DOHH2 (cell line): ENCODE measurements at regions not wholly inside any gene's neighbourhood (a gene's known extent, or its start where the extent isn't known, plus 50 kb on each side); places are given as distances from the start of the nearest gene placed in this dataset.

Experiments
- H3F3A ChIP-seq: fragments of 200-600 bp; sonication (generic), shearing (Covaris generic); 2 replicates; pipeline ENCODE4 v1.6.0; 2016; ENCODE audit warnings: antibody characterized with exemption, mild to moderate bottlenecking; ENCODE audit not compliant: control insufficient read depth, insufficient read depth
- H3K27ac ChIP-seq: fragments of 200-600 bp; sonication (generic); 2 replicates; pipeline ENCODE4 v1.5.1; 2014; ENCODE audit warnings: low read depth, mild to moderate bottlenecking, low read length, moderate library complexity
- H3K27me3 ChIP-seq: fragments of 200-600 bp; sonication (generic); 2 replicates; pipeline ENCODE4 v1.6.1; 2014; ENCODE audit warnings: mild to moderate bottlenecking, low read length, mixed read lengths; ENCODE audit not compliant: control insufficient read depth
- H3K36me3 ChIP-seq: fragments of 200-600 bp; sonication (generic); 2 replicates; pipeline ENCODE4 v1.6.1; 2014; ENCODE audit warnings: mild to moderate bottlenecking, low read length, moderate library complexity, mixed read lengths; ENCODE audit not compliant: control insufficient read depth
- H3K4me1 ChIP-seq: fragments of 200-600 bp; sonication (generic); 2 replicates; pipeline ENCODE4 v1.6.1; 2014; ENCODE audit warnings: mild to moderate bottlenecking, low read length, mixed read lengths; ENCODE audit not compliant: control insufficient read depth
- H3K4me2 ChIP-seq: fragments of 200-600 bp; sonication (generic); 2 replicates; pipeline ENCODE4 v1.6.0; 2014; ENCODE audit warnings: mild to moderate bottlenecking, low read length, moderate library complexity
- H3K4me3 ChIP-seq: fragments of 200-600 bp; sonication (generic); 2 replicates; pipeline ENCODE4 v1.5.1; 2014; ENCODE audit warnings: mild to moderate bottlenecking, low read length, mixed read lengths
- H3K79me2 ChIP-seq: fragments of 200-600 bp; sonication (generic); 2 replicates; pipeline ENCODE4 v1.6.1; 2014; ENCODE audit warnings: mild to moderate bottlenecking, low read length, mixed read lengths; ENCODE audit not compliant: control insufficient read depth
- H3K9me2 ChIP-seq: fragments of 200-600 bp; sonication (generic); replicated peaks from 2 replicates; pipeline ENCODE4 v1.6.1; 2014; ENCODE audit warnings: mild to moderate bottlenecking, low read length, mixed read lengths; ENCODE audit not compliant: control insufficient read depth
- H3K9me3 ChIP-seq: fragments of 200-600 bp; sonication (generic); 2 replicates; pipeline ENCODE4 v1.6.1; 2014; ENCODE audit warnings: antibody characterized with exemption, low read length, mixed read lengths; ENCODE audit not compliant: control insufficient read depth, insufficient read depth
- H4K20me1 ChIP-seq: fragments of 200-600 bp; sonication (generic); 2 replicates; pipeline ENCODE4 v1.6.0; 2014; ENCODE audit warnings: low read depth, mild to moderate bottlenecking, antibody characterized with exemption, low read length, moderate library complexity; ENCODE audit not compliant: control insufficient read depth, insufficient read depth
- EZH2phosphoT487 ChIP-seq: fragments of 200-600 bp; sonication (generic); IDR thresholded peaks from 2 replicates; pipeline ENCODE4 v1.6.1; 2017; ENCODE audit warnings: borderline replicate concordance, mild to moderate bottlenecking, antibody characterized with exemption, low read length, moderate library complexity, mixed read lengths
- TF ChIP-seq, protein P1 (sequence below): fragments of 200-600 bp; sonication (generic); IDR thresholded peaks from one replicate; pipeline ENCODE4 v1.5.1; 2014; ENCODE audit warnings: antibody characterized with exemption, mild to moderate bottlenecking, low read depth, low read length; ENCODE audit not compliant: poor library complexity, severe bottlenecking

DNA sequence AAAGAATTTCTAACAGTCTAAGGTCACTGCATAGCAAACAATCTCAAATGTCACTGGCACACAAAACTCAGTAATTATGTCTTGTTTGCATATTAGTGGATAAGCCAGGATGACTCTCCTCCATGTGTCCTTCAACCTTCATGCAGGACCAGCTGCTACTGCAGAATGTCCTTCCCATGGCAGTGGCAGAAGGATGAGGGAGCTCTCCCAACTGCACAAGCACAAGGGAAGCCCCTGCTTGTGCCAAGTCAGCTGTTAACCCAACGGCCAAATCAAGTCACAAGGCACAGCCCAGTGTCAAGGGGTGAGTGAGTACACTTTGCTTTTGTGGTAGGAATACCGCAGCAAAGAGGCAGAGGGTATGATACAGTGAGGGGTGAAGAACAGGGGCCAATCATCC lies 59.3 kb upstream of the VWC2 start:
- Histone ChIP-seq H3K4me1 (no peaks in the 10 kb centered on the region), H3K9me2 (no peaks in the 10 kb centered on the region), H3K4me3 (no peak overlapping the region), H3K36me3 (no peaks in the 10 kb centered on the region), H3K27ac (no peak overlapping the region), H4K20me1 (no peaks in the 10 kb centered on the region), H3F3A (no peaks in the 10 kb centered on the region), H3K9me3 (no peaks in the 10 kb centered on the region), H3K79me2 (no peaks in the 10 kb centered on the region), H3K4me2 (no peak overlapping the region), H3K27me3 (no peaks in the 10 kb centered on the region)
- TF ChIP-seq, protein P1, sequence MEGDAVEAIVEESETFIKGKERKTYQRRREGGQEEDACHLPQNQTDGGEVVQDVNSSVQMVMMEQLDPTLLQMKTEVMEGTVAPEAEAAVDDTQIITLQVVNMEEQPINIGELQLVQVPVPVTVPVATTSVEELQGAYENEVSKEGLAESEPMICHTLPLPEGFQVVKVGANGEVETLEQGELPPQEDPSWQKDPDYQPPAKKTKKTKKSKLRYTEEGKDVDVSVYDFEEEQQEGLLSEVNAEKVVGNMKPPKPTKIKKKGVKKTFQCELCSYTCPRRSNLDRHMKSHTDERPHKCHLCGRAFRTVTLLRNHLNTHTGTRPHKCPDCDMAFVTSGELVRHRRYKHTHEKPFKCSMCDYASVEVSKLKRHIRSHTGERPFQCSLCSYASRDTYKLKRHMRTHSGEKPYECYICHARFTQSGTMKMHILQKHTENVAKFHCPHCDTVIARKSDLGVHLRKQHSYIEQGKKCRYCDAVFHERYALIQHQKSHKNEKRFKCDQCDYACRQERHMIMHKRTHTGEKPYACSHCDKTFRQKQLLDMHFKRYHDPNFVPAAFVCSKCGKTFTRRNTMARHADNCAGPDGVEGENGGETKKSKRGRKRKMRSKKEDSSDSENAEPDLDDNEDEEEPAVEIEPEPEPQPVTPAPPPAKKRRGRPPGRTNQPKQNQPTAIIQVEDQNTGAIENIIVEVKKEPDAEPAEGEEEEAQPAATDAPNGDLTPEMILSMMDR = no peak
- TF ChIP-seq EZH2phosphoT487 = no peak

DNA sequence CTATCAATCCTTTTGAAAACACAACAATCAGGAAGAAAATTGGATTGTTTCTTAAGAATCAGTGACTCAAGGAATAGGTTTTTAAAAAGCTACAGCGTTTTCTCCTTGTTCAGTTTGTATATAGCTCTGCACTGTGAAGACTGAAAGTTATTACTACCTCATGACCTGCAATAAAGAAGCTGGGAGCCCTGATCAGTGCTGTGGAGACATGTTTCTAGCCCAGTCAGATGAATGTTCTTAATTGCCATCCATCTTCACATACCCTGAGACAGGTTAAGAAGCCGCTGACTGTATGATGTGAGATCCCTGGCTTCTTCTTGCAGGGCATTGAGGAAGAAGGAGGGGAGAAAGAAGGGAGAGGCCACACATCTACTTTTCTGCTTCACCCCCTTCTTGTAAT lies 58.0 kb upstream of the VWC2 start:
- Histone ChIP-seq H3K9me3 (no peaks in the 10 kb centered on the region), H3K4me1 (no peaks in the 10 kb centered on the region), H3F3A (no peaks in the 10 kb centered on the region), H3K79me2 (no peaks in the 10 kb centered on the region), H3K9me2 (no peaks in the 10 kb centered on the region), H3K4me3 (no peak overlapping the region), H3K4me2 (no peak overlapping the region), H3K36me3 (no peaks in the 10 kb centered on the region), H3K27me3 (no peaks in the 10 kb centered on the region; the same call in 1 of the 2 replicates), H3K27ac (no peak overlapping the region), H4K20me1 (no peaks in the 10 kb centered on the region)
- TF ChIP-seq, protein P1 = no peak
- TF ChIP-seq EZH2phosphoT487 = no peak

DNA sequence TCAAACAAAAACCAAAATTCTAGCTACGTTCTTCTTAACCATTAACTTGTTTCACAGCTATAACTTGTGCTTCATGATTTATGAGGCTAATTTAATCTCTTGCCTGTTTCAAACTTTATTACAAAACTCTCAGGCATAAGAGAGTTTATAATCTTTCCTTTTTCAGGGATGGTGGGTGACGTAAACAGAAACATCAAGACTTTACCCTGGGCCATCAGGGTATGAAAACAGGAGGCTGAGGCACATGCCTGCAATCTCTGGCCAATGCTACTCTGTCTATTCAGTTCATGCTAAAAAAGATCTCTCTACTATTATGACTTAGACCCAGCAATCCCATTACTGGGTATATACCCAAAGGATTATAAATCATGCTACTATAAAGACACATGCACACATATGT lies 55.9 kb upstream of the VWC2 start:
- TF ChIP-seq, protein P1 = no peak
- TF ChIP-seq EZH2phosphoT487 = no peak
- no peaks in the 10 kb centered on the region; the same call in 1 of the 2 replicates for H3K27me3 ChIP-seq
- no peaks in the 10 kb centered on the region for H3K9me2 ChIP-seq

DNA sequence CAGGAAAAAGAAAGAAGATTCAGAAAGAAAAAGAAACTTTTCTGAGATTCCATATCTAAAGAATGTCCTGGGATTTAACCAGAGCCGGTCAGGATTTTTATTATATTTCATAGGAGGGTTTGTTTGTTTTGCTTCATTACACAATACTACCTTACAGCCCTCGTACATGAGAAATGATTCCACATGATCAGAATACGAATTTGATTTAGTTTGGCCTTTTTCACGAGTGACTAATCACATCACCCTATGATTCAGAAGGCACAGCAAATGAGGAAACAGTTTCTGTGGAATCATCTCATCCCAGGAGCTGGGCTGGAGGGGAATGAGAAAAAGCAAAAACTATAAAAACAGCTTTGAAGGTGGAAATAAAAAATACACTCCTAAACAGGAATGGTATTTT lies 54.7 kb upstream of the VWC2 start:
- no peak overlapping the region for H3K4me3 ChIP-seq
- H3K4me2 ChIP-seq = no peak overlapping the region
- H3F3A ChIP-seq = no peaks in the 10 kb centered on the region
- H4K20me1 ChIP-seq = no peaks in the 10 kb centered on the region
- TF ChIP-seq, protein P1 = no peak
- TF ChIP-seq EZH2phosphoT487 = no peak
- H3K79me2 ChIP-seq = no peaks in the 10 kb centered on the region
- no peak overlapping the region for H3K27ac ChIP-seq
- no peaks in the 10 kb centered on the region for H3K9me2 ChIP-seq
- no peaks in the 10 kb centered on the region for H3K9me3 ChIP-seq
- H3K36me3 ChIP-seq = no peaks in the 10 kb centered on the region
- no peaks in the 10 kb centered on the region for H3K4me1 ChIP-seq
- H3K27me3 ChIP-seq = no peaks in the 10 kb centered on the region; the same call in 1 of the 2 replicates

More for the DNA sequence above, 55.9 kb upstream of the VWC2 start:
- Histone ChIP-seq H3K9me3 (no peaks in the 10 kb centered on the region), H4K20me1 (no peaks in the 10 kb centered on the region), H3K79me2 (no peaks in the 10 kb centered on the region), H3K36me3 (no peaks in the 10 kb centered on the region), H3K4me3 (no peak overlapping the region), H3F3A (no peaks in the 10 kb centered on the region), H3K27ac (no peak overlapping the region), H3K4me1 (no peaks in the 10 kb centered on the region), H3K4me2 (no peak overlapping the region)
